ENCODE measurements at regions not wholly inside any gene's neighbourhood (a gene's known extent, or its start where the extent isn't known, plus 50 kb on each side); places are given as distances from the start of the nearest gene placed in this dataset.

- H3K4me2 ChIP-seq: no peak overlapping the region
- H3K4me3 ChIP-seq: no peak overlapping the region
- H3K9ac ChIP-seq: no peak overlapping the region
- TF ChIP-seq Cebpa-rat (IDR thresholded peaks at IDR 0.05): no peak
- no peaks in the 10 kb centered on the region for H3K27me3 ChIP-seq
- no peaks in the 10 kb centered on the region for H4K20me1 ChIP-seq
- no peaks in the 10 kb centered on the region for H3K9me3 ChIP-seq (replicated peaks in 1 of 11)
- H3K4me1 ChIP-seq: no peaks in the 10 kb centered on the region
- H3K27ac ChIP-seq: no peak overlapping the region
- H3K36me3 ChIP-seq: no peaks in the 10 kb centered on the region
Observed at GRCh38 chr2:7467782-7468447, 550.7 kb downstream of the RNF144A start.

- no peak for TF ChIP-seq Cebpa-rat (IDR thresholded peaks at IDR 0.05)
- no peaks in the 10 kb centered on the region for H3K27me3 ChIP-seq
- no peak overlapping the region for H3K9ac ChIP-seq
- no peak overlapping the region for H3K27ac ChIP-seq
- no peak overlapping the region for H3K4me2 ChIP-seq
- no peaks in the 10 kb centered on the region for H3K4me1 ChIP-seq
- H3K4me3 ChIP-seq: no peak overlapping the region
- no peaks in the 10 kb centered on the region for H4K20me1 ChIP-seq
- H3K9me3 ChIP-seq (replicated peaks in 1 of 11): no peaks in the 10 kb centered on the region
- no peaks in the 10 kb centered on the region for H3K36me3 ChIP-seq
Observed at GRCh38 chr2:7468448-7468828, 551.2 kb downstream of the RNF144A start.

GRCh38 chr2:7468955-7469354, 551.7 kb downstream of the RNF144A start:
- H3K27me3 ChIP-seq: no peaks in the 10 kb centered on the region
- no peaks in the 10 kb centered on the region for H3K36me3 ChIP-seq
- no peaks in the 10 kb centered on the region for H4K20me1 ChIP-seq
- no peak overlapping the region for H3K27ac ChIP-seq
- H3K9me3 ChIP-seq (replicated peaks in 1 of 11): no peaks in the 10 kb centered on the region
- no peaks in the 10 kb centered on the region for H3K4me1 ChIP-seq
- H3K9ac ChIP-seq: no peak overlapping the region
- no peak overlapping the region for H3K4me3 ChIP-seq
- H3K4me2 ChIP-seq: no peak overlapping the region
- no peak for TF ChIP-seq Cebpa-rat (IDR thresholded peaks at IDR 0.05)

GRCh38 chr2:7471185-7471584, 554.0 kb downstream of the RNF144A start:
- no peak overlapping the region for H3K4me3 ChIP-seq
- H3K27me3 ChIP-seq: no peaks in the 10 kb centered on the region
- H4K20me1 ChIP-seq: no peaks in the 10 kb centered on the region
- no peak overlapping the region for H3K27ac ChIP-seq
- no peak overlapping the region for H3K4me2 ChIP-seq
- H3K9ac ChIP-seq: no peak overlapping the region
- peak in 4 of 11 experiments; percentile 30 to 82 (median 52); a peak in 4 of 22 replicates for TF ChIP-seq Cebpa-rat (IDR thresholded peaks at IDR 0.05)
- no peaks in the 10 kb centered on the region for H3K4me1 ChIP-seq
- no peaks in the 10 kb centered on the region for H3K36me3 ChIP-seq
- no peaks in the 10 kb centered on the region for H3K9me3 ChIP-seq (replicated peaks in 1 of 11)

GRCh38 chr2:7472465-7472864, 555.3 kb downstream of the RNF144A start:
- H3K9ac ChIP-seq: no peak overlapping the region
- TF ChIP-seq Cebpa-rat (IDR thresholded peaks at IDR 0.05): no peak

GRCh38 chr2:7473135-7473771, 556.0 kb downstream of the RNF144A start:
- Histone ChIP-seq H3K4me1 (no peaks in the 10 kb centered on the region), H3K4me2 (no peak overlapping the region), H3K27me3 (no peaks in the 10 kb centered on the region), H3K9ac (no peak overlapping the region), H3K9me3 (replicated peaks in 1 of 11) (no peaks in the 10 kb centered on the region), H3K36me3 (no peaks in the 10 kb centered on the region), H3K27ac (no peak overlapping the region), H4K20me1 (no peaks in the 10 kb centered on the region), H3K4me3 (no peak overlapping the region)
- TF ChIP-seq Cebpa-rat (IDR thresholded peaks at IDR 0.05): no peak

More at GRCh38 chr2:7472465-7472864, 555.3 kb downstream of the RNF144A start:
- H3K27me3 ChIP-seq: no peaks in the 10 kb centered on the region
- H3K4me1 ChIP-seq: no peaks in the 10 kb centered on the region
- no peak overlapping the region for H3K27ac ChIP-seq
- H3K4me2 ChIP-seq: no peak overlapping the region
- H3K36me3 ChIP-seq: no peaks in the 10 kb centered on the region
- no peaks in the 10 kb centered on the region for H4K20me1 ChIP-seq
- H3K4me3 ChIP-seq: no peak overlapping the region
- no peaks in the 10 kb centered on the region for H3K9me3 ChIP-seq (replicated peaks in 1 of 11)

- H3K9me3 ChIP-seq (replicated peaks in 1 of 11): no peaks in the 10 kb centered on the region
- no peaks in the 10 kb centered on the region for H3K4me1 ChIP-seq
- no peak overlapping the region for H3K4me2 ChIP-seq
- H3K9ac ChIP-seq: no peak overlapping the region
- H3K27ac ChIP-seq: no peak overlapping the region
- H3K36me3 ChIP-seq: no peaks in the 10 kb centered on the region
- no peaks in the 10 kb centered on the region for H4K20me1 ChIP-seq
- no peak overlapping the region for H3K4me3 ChIP-seq
- no peaks in the 10 kb centered on the region for H3K27me3 ChIP-seq
- TF ChIP-seq Cebpa-rat (IDR thresholded peaks at IDR 0.05): no peak
Observed at GRCh38 chr2:7476371-7476770, 559.2 kb downstream of the RNF144A start.

GRCh38 chr2:7479603-7480002, 562.4 kb downstream of the RNF144A start:
- H3K36me3 ChIP-seq: no peaks in the 10 kb centered on the region
- H3K27ac ChIP-seq: no peak overlapping the region
- H4K20me1 ChIP-seq: no peaks in the 10 kb centered on the region
- no peak overlapping the region for H3K4me2 ChIP-seq
- H3K9ac ChIP-seq: no peak overlapping the region
- no peak overlapping the region for H3K4me3 ChIP-seq
- H3K9me3 ChIP-seq (replicated peaks in 1 of 11): peaks cover 4 to 8% (median 6%) of the 10 kb centered on the region in 11 experiments; a peak in 6 of 22 replicates
- no peak for TF ChIP-seq Cebpa-rat (IDR thresholded peaks at IDR 0.05)
- no peaks in the 10 kb centered on the region for H3K27me3 ChIP-seq
- H3K4me1 ChIP-seq: no peaks in the 10 kb centered on the region

GRCh38 chr2:7480431-7480830, 563.2 kb downstream of the RNF144A start:
- no peak overlapping the region for H3K4me2 ChIP-seq
- no peak overlapping the region for H3K9ac ChIP-seq
- H3K9me3 ChIP-seq (replicated peaks in 1 of 11): peaks cover 4 to 8% (median 6%) of the 10 kb centered on the region in 11 experiments; a peak in 6 of 22 replicates
- no peaks in the 10 kb centered on the region for H3K27me3 ChIP-seq
- H3K4me1 ChIP-seq: no peaks in the 10 kb centered on the region
- H4K20me1 ChIP-seq: no peaks in the 10 kb centered on the region
- H3K4me3 ChIP-seq: no peak overlapping the region
- H3K27ac ChIP-seq: no peak overlapping the region
- H3K36me3 ChIP-seq: no peaks in the 10 kb centered on the region
- TF ChIP-seq Cebpa-rat (IDR thresholded peaks at IDR 0.05): no peak

- Histone ChIP-seq H4K20me1 (no peaks in the 10 kb centered on the region), H3K36me3 (no peaks in the 10 kb centered on the region), H3K4me2 (no peak overlapping the region), H3K4me1 (no peaks in the 10 kb centered on the region), H3K4me3 (no peak overlapping the region), H3K27me3 (no peaks in the 10 kb centered on the region), H3K9ac (no peak overlapping the region), H3K27ac (no peak overlapping the region), H3K9me3 (replicated peaks in 1 of 11) (peaks cover 0 to 16% (median 4%) of the 10 kb centered on the region in 11 experiments; a peak in 9 of 22 replicates)
- no peak for TF ChIP-seq Cebpa-rat (IDR thresholded peaks at IDR 0.05)
Observed at GRCh38 chr2:7490672-7491071, 573.5 kb downstream of the RNF144A start.

Measured in BLaER1 treated with 17β-estradiol and CSF1 and Interleukin-3, amounts not matched to agents 10 nM and 100 nM (cell line).